ENCODE measurements at regions not wholly inside any gene's neighbourhood (a gene's known extent, or its start where the extent isn't known, plus 50 kb on each side); places are given as distances from the start of the nearest gene placed in this dataset.
A peak's percentile ranks its signal among the peaks of the same experiment; 100 is the strongest.

DNA sequence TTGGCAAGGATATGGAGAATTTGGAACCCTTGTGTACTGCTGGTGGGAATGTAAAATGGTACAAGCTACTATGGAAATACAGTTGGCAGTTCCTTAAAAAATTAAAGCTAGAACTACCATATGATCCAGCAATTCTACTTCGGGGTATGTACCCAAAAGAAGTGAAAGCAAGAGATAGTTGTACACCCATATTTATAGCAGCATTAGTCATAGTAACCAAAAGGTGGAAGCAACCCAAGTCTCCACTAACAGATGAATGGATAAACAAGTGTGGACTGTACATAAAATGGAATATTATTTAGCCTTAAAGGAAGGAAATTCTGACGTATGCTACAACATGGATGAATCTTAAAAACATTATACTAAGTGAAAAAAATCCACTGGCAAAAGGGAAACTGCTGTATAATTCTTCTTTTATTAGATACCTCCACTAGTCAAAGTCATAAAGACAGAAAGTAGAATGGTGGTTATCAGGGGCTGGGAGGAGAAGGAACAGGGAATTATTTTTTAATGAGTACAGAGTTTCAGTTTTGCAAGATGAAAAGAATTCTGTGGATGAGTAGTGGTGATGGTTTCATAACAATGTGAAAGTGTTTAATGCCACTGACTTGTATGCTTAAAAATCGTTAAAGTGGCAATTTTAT is 141.6 kb downstream of the RXFP2 start:
- Mint-ChIP-seq H3K4me1 (peaks cover 13% of the 10 kb centered on the region), H3K27me3 (peaks cover 1% of the 10 kb centered on the region), H3K4me3 (no peak overlapping the region), H3K9me3 (no peaks in the 10 kb centered on the region), H3K27ac (no peak overlapping the region), H3K36me3 (ENCODE audit: low read depth) (no peaks in the 10 kb centered on the region)
- CTCF ChIA-PET, result no interaction called here
- DNase-seq, result no peak
- POLR2A ChIA-PET, result no interaction called here

DNA sequence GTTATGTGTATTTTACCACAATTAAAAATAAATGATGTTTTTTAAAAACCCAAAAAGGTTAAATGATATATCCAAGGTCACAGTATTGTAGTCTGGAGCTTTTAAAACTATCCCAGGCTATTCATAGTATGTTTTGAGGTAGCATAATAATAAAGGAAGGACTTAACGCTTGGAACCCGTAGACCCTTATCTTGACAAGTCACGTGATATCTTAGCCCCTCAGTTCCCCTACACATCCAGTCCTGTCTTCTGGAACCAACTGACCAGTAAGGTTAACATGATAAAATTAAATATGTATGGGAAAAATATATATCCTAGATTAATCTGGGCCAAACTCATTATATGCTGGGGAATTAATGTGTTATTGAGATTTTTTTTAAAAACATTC is 142.2 kb downstream of the RXFP2 start:
- H3K9me3 Mint-ChIP-seq, result no peaks in the 10 kb centered on the region
- CTCF ChIA-PET, result no interaction called here
- H3K36me3 Mint-ChIP-seq (ENCODE audit: low read depth), result no peaks in the 10 kb centered on the region
- H3K4me3 Mint-ChIP-seq, result no peak overlapping the region
- POLR2A ChIA-PET, result no interaction called here
- DNase-seq, result no peak
- H3K27ac Mint-ChIP-seq, result no peak overlapping the region
- H3K27me3 Mint-ChIP-seq, result peaks cover 1% of the 10 kb centered on the region
- H3K4me1 Mint-ChIP-seq, result peaks cover 12% of the 10 kb centered on the region

DNA sequence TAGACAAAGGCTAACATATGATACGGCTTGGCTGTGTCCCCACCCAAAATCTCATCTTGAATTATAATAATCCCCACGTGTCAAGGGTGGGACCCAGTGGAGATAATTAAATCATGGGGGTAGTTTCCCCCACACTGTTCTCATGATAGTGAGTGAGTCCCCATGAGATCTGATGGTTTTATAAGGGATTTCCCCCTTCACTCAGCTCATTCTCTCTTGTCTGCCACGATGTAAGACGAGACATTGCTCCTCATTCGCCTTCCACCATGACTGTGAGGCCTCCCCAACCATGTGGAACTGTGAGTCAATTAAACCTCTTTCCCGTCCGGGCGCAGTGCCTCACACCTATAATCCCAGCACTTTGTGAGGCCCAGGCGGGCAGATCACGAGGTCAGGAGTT is 143.5 kb downstream of the RXFP2 start:
- Mint-ChIP-seq H3K27ac (no peak overlapping the region), H3K9me3 (no peaks in the 10 kb centered on the region), H3K4me3 (no peak overlapping the region), H3K4me1 (peaks cover 8% of the 10 kb centered on the region), H3K36me3 (ENCODE audit: low read depth) (no peaks in the 10 kb centered on the region), H3K27me3 (peaks cover 2% of the 10 kb centered on the region)
- DNase-seq, result no peak
- CTCF ChIA-PET, result no interaction called here
- POLR2A ChIA-PET, result no interaction called here

DNA sequence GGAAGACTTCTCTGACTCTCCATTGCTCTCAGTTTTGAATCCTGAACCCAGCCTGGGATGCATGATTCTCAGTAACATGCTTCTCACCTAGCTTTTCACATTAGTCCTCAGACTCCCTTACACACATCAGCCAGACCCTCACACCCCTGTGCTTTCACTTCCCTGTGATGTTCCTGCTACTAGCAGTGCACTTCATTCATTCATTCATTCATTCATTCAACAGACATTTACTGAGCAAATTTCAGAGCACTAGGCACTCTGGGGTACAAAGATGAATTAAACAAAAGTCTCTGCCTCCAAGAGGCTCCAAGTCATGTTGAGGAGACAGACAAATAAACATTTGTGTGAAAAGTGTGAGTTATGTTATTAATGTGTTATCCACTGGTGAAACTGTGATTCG is 145.2 kb downstream of the RXFP2 start:
- POLR2A ChIA-PET, result no interaction called here
- CTCF ChIA-PET, result no interaction called here
- Mint-ChIP-seq H3K27me3 (peaks cover 2% of the 10 kb centered on the region), H3K27ac (no peak overlapping the region), H3K4me3 (no peak overlapping the region), H3K36me3 (ENCODE audit: low read depth) (no peaks in the 10 kb centered on the region), H3K4me1 (peaks cover 8% of the 10 kb centered on the region), H3K9me3 (no peaks in the 10 kb centered on the region)
- DNase-seq, result no peak

DNA sequence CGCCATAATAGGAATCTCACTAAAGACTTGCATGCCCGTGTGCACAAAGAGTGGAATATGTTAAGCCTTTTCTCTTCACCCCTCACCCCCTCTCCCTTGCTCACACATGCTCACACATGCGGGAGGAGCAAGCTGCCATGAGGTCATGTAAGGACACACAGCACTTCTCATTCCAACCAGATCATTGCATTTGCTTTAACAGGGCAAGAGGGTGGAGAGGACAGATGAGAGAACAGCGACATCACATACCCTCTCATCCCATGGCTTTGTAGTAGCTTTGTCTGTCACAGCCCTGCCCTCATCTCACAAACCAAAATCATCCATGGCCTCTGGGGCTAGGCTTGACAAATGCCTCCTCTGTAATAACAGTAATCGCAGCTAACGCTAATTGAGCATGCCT is 145.6 kb upstream of the FRY start:
- no peaks in the 10 kb centered on the region for H3K9me3 Mint-ChIP-seq
- H3K27me3 Mint-ChIP-seq, result peaks cover 2% of the 10 kb centered on the region
- ChIA-PET POLR2A (no interaction called here), CTCF (no interaction called here)
- no peak overlapping the region for H3K4me3 Mint-ChIP-seq
- no peaks in the 10 kb centered on the region for H3K36me3 Mint-ChIP-seq (ENCODE audit: low read depth)
- H3K27ac Mint-ChIP-seq, result no peak overlapping the region
- H3K4me1 Mint-ChIP-seq, result peaks cover 2% of the 10 kb centered on the region
- DNase-seq, result no peak

DNA sequence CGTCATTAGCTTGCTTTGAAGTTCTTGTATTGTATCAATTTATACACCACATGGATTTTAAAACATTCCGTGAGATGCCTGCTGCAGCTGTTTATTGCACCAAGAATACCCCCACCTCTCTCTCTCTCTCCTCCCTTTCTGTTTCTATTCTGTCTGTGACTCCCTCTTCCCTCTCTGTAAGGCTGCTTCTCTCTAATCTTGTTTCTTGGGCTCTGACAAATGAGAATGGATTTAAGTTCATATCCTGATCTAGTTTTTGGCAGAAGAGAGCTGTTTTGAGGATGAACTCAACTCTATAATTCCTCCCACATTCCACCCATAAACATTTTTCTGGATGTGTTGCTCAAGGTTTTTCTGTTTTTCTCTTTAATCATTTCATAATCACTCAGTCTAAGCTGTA is 144.3 kb upstream of the FRY start:
- CTCF ChIA-PET, result no interaction called here
- no peaks in the 10 kb centered on the region for H3K36me3 Mint-ChIP-seq (ENCODE audit: low read depth)
- no peak overlapping the region for H3K27ac Mint-ChIP-seq
- POLR2A ChIA-PET, result no interaction called here
- no peaks in the 10 kb centered on the region for H3K9me3 Mint-ChIP-seq
- H3K27me3 Mint-ChIP-seq, result peaks cover 2% of the 10 kb centered on the region
- H3K4me1 Mint-ChIP-seq, result no peaks in the 10 kb centered on the region
- DNase-seq, result no peak
- H3K4me3 Mint-ChIP-seq, result no peak overlapping the region

DNA sequence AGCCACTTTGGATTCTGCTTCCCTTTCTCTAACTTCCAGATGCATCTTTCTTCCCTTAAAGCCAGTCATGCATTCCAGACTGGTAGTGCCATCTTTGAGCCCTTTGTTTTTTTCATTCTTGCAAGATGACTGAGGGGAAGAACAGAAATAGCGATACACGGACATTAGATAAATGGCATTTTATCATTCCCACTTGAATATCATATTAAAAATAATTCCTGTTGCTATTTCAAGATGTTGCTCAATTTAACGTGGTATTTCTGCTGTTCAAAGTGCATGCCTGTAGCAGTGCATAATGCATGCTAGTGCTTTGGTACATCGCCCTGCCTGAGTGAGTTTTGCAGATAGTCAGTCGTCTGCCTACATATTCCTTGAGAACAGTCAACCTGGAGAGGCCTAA is 140.6 kb upstream of the FRY start:
- no peak for DNase-seq
- no peak overlapping the region for H3K4me3 Mint-ChIP-seq
- peaks cover 4% of the 10 kb centered on the region for H3K4me1 Mint-ChIP-seq
- no peaks in the 10 kb centered on the region for H3K9me3 Mint-ChIP-seq
- ChIA-PET CTCF (no interaction called here), POLR2A (no interaction called here)
- peaks cover 2% of the 10 kb centered on the region for H3K27me3 Mint-ChIP-seq
- H3K27ac Mint-ChIP-seq, result no peak overlapping the region
- no peaks in the 10 kb centered on the region for H3K36me3 Mint-ChIP-seq (ENCODE audit: low read depth)

DNA sequence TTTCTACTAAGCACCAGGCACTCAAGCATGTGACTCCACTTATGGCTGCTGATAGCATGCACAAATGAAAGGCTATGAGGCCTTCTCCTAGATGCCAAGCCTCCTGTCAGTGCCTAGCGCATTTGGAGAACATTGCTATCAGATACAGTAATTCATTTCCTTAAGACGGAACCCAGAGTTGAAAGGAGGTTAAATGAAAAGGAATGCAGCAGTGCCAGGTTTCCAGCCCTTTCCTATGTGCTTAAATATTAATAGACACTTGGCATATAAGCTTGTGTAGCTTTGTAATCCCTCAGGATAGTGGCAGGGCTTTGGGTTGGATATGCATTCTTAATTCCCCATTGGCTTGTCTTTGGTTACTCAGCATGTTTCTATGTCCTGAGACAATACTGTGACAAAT is 140.1 kb upstream of the FRY start:
- CTCF ChIA-PET, result no interaction called here
- peaks cover 2% of the 10 kb centered on the region for H3K27me3 Mint-ChIP-seq
- DNase-seq, result no peak
- no peaks in the 10 kb centered on the region for H3K9me3 Mint-ChIP-seq
- no peaks in the 10 kb centered on the region for H3K36me3 Mint-ChIP-seq (ENCODE audit: low read depth)
- POLR2A ChIA-PET, result no interaction called here
- H3K4me1 Mint-ChIP-seq, result peaks cover 8% of the 10 kb centered on the region
- no peak overlapping the region for H3K27ac Mint-ChIP-seq
- H3K4me3 Mint-ChIP-seq, result no peak overlapping the region

DNA sequence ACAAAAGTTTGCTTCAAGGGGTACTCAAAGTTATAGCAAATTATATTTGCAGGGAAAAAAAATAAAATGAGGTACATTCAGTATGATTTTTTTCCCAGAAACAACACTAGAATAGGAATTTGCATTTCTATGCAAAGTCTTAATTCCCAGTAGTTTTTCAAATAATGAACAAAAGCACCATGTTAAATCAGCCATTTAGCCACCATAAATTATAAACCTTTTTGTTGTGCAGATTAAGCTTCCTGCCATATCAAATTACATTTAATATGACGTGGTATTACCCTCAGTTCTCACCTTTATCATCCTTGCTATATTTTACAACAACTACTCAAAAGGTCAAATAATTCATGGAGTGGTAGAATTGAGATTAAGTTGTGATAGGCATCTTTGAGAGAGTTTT is 136.6 kb upstream of the FRY start:
- Mint-ChIP-seq H3K4me1 (peaks cover 30% of the 10 kb centered on the region), H3K9me3 (no peaks in the 10 kb centered on the region), H3K27me3 (no peaks in the 10 kb centered on the region), H3K4me3 (no peak overlapping the region), H3K36me3 (ENCODE audit: low read depth) (no peaks in the 10 kb centered on the region), H3K27ac (no peak overlapping the region)
- ChIA-PET CTCF (no interaction called here), POLR2A (no interaction called here)
- DNase-seq, result no peak

DNA sequence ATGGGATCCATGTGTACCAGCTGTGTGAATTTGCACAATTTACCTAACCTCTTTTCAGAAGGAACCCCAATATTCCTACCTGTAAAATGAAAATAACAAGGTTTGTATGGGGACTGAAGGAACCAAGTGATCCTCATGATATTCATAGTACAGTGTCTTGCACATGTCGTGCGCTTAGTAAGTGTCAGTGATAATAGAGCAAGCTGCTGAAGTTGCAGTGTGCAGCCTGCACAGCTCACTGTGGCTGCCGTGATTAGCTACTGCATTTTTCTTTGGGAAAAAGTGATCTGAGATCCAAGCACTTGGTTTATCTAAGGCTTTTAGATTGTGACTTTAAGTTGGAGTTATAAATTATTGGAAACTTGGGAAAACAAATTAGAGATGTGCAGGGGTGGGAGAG is 135.9 kb upstream of the FRY start:
- no peak overlapping the region for H3K4me3 Mint-ChIP-seq
- peaks cover 5% of the 10 kb centered on the region for H3K27me3 Mint-ChIP-seq
- peaks cover 34% of the 10 kb centered on the region for H3K4me1 Mint-ChIP-seq
- CTCF ChIA-PET, result no interaction called here
- H3K27ac Mint-ChIP-seq, result no peak overlapping the region
- H3K36me3 Mint-ChIP-seq (ENCODE audit: low read depth), result peaks cover 5% of the 10 kb centered on the region
- POLR2A ChIA-PET, result no interaction called here
- DNase-seq, result no peak
- H3K9me3 Mint-ChIP-seq, result no peaks in the 10 kb centered on the region

DNA sequence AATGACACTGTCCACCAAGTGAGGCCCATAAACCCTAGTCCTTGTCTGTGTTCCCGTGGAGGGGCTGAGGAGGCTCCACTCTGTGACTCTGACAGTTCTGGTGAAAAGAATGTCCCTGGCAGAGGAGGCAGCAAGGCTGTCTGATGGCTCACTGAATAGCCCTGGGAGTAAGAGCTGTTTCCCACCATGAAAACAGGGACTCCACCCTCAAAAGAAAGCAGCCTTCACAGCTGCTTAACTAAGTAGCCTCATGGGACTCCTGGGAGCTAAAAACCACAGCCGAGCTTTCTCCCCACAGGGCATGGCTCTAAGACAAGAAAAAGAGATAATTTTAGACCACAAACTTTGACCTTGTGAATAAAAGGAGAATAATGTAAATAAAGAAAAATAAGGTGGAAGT is 135.1 kb upstream of the FRY start:
- Mint-ChIP-seq H3K9me3 (no peaks in the 10 kb centered on the region), H3K4me1 (peaks cover 36% of the 10 kb centered on the region), H3K27me3 (peaks cover 7% of the 10 kb centered on the region), H3K4me3 (no peak overlapping the region), H3K27ac (no peak overlapping the region), H3K36me3 (ENCODE audit: low read depth) (peaks cover 10% of the 10 kb centered on the region)
- ChIA-PET CTCF (interaction anchor here (4.4 kb wide), 1 partner anchor 13 kb away, joined by 26 read pairs; no protein-coding TSS in a partner anchor), POLR2A (no interaction called here)
- no peak for DNase-seq

DNA sequence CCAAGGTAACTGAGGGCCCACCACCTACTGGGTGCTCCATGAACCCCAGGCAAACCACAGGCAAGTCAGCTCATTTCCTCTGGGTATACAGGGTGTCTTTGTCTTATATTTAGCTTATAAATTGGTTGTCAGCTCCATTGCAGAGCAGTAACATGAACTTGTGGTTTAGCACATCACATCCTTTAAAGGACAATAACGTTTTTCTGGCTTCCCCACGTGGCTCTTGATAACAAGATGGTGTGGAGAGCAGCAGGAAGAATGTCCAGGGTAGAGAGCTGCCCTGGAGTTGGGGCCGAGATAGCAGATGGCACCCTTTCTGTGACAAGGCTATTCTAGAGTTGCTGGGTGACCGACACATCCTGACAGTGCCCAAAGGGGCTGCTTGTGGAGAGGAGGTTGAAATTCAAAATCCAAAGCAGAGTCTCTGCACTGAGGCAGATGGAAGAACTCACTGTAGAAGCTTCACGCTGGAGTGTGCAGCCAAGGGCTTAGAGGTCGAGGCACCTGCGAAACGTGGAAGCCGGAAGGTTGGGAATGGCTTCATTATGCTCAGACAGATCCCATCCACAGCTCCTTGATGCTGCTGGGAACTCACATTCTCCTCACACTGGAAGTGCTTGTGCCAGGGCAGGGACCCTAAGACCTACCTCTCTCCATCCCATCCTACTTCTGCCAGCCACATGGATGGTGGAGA is 133.0 kb upstream of the FRY start:
- POLR2A ChIA-PET, result interaction anchor here (0.6 to 1.6 kb wide), 3 partner anchors 12 to 416 kb away, joined by 3 to 4 read pairs (median 3); no protein-coding TSS in a partner anchor
- H3K4me1 Mint-ChIP-seq, result peaks cover 53% of the 10 kb centered on the region
- peaks cover 10% of the 10 kb centered on the region for H3K27me3 Mint-ChIP-seq
- peaks cover 14% of the 10 kb centered on the region for H3K36me3 Mint-ChIP-seq (ENCODE audit: low read depth)
- peak overlapping the region; percentile 61 for H3K27ac Mint-ChIP-seq
- peak; percentile 37 for DNase-seq
- H3K4me3 Mint-ChIP-seq, result no peak overlapping the region
- H3K9me3 Mint-ChIP-seq, result no peaks in the 10 kb centered on the region
- CTCF ChIA-PET, result interaction anchor here (4.4 kb wide), 1 partner anchor 11 kb away, joined by 26 read pairs; no protein-coding TSS in a partner anchor

DNA sequence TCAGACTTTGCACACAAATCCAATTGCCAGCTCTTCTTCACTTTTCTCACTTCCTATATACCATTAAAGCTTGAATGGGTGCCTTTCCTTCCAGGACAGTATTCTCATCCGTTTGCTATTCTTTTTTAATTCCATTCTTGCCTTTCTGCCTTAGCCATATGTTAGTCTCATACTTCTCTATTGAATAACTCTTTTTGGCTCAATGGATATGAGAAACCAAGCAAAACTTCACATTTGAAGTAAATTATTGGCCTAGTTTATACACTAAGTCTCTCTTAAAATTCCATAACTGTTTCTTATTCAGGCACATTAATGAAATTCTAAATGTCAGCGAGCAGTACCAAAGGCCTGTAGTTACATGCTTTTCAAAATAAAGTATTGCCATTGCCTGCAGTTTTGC is 129.6 kb upstream of the FRY start:
- ChIA-PET CTCF (interaction anchor here (1.4 kb wide), 1 partner anchor 8 kb away, joined by 8 read pairs; no protein-coding TSS in a partner anchor), POLR2A (no interaction called here)
- Mint-ChIP-seq H3K4me1 (peaks cover 61% of the 10 kb centered on the region), H3K36me3 (ENCODE audit: low read depth) (peaks cover 14% of the 10 kb centered on the region), H3K27me3 (peaks cover 10% of the 10 kb centered on the region), H3K9me3 (no peaks in the 10 kb centered on the region), H3K27ac (no peak overlapping the region), H3K4me3 (no peak overlapping the region)
- no peak for DNase-seq
